Neural cell (in vitro differentiated cells): ENCODE measurements at regions not wholly inside any gene's neighbourhood (a gene's known extent, or its start where the extent isn't known, plus 50 kb on each side); places are given as distances from the start of the nearest gene placed in this dataset.

Experiments used
- CTCF ChIP-seq: fragments of 450-650 bp; IDR thresholded peaks from 2 replicates; pipeline ENCODE4 v1.5.1; 2014; ENCODE audit warnings: antibody characterized with exemption, mild to moderate bottlenecking, moderate library complexity; ENCODE audit not compliant: poor library complexity, severe bottlenecking
- EP300 ChIP-seq: fragments of 450-650 bp; conservative IDR thresholded peaks from 2 replicates; pipeline ENCODE4 v1.6.1; 2014; ENCODE audit warnings: antibody characterized with exemption, mild to moderate bottlenecking, moderate library complexity; ENCODE audit not compliant: poor library complexity, severe bottlenecking
- EZH2 ChIP-seq: fragments of 200-600, 300-800 bp; shearing (Covaris generic), sonication (generic); IDR thresholded peaks from 2 replicates; pipeline ENCODE4 v1.6.1; 2014; ENCODE audit warnings: antibody characterized with exemption, low read length, borderline replicate concordance, mild to moderate bottlenecking; ENCODE audit not compliant: insufficient read depth, poor library complexity, severe bottlenecking
- MXI1 ChIP-seq: fragments of 450-650 bp; conservative IDR thresholded peaks from 2 replicates; pipeline ENCODE4 v1.6.1; 2014; ENCODE audit warnings: antibody characterized with exemption, mild to moderate bottlenecking; ENCODE audit not compliant: poor library complexity, severe bottlenecking
- POLR2AphosphoS5 ChIP-seq: IDR thresholded peaks from 2 replicates; pipeline ENCODE4 v1.6.1; 2012
- RAD21 ChIP-seq: fragments of 450-650 bp; conservative IDR thresholded peaks from 2 replicates; pipeline ENCODE4 v1.6.1; 2014; ENCODE audit warnings: antibody characterized with exemption, mild to moderate bottlenecking, moderate library complexity
- REST ChIP-seq: IDR thresholded peaks from 2 replicates; pipeline ENCODE4 v1.6.1; 2012; ENCODE audit warnings: borderline replicate concordance
- SMC3 ChIP-seq: fragments of 450-650 bp; conservative IDR thresholded peaks from 2 replicates; pipeline ENCODE4 v1.6.1; 2014; ENCODE audit warnings: antibody characterized with exemption, mild to moderate bottlenecking, moderate library complexity; ENCODE audit not compliant: poor library complexity
- TAF1 ChIP-seq: IDR thresholded peaks from 2 replicates; pipeline ENCODE4 v1.6.1; 2012; ENCODE audit warnings: low read depth

- TF ChIP-seq CTCF, result no peak
- TF ChIP-seq EZH2, result no peak
- TF ChIP-seq POLR2AphosphoS5, result no peak
- no peak for TF ChIP-seq REST
- TF ChIP-seq TAF1, result no peak
- TF ChIP-seq MXI1, result no peak
- TF ChIP-seq RAD21, result no peak
- TF ChIP-seq EP300, result no peak
- no peak for TF ChIP-seq SMC3
Measured at GRCh38 chrX:26670521-26670920, 454.6 kb downstream of the MAGEB5 start.
